Left ventricle myocardium inferior (tissue), 1 donor: ENCODE measurements at regions not wholly inside any gene's neighbourhood (a gene's known extent, or its start where the extent isn't known, plus 50 kb on each side); places are given as distances from the start of the nearest gene placed in this dataset.

Experiments used
- DNase-seq: peaks from one replicate; pipeline ENCODE4 v3.0.0-alpha.2; 2020
- H3K27ac ChIP-seq: fragments of 200-600 bp; replicated peaks from 2 replicates; pipeline ENCODE4 v1.8.0; 2021
- H3K27me3 ChIP-seq: fragments of 200-600 bp; 2 replicates; pipeline ENCODE4 v1.8.0; 2021; ENCODE audit warnings: low read depth
- H3K36me3 ChIP-seq: fragments of 200-600 bp; 2 replicates; pipeline ENCODE4 v1.8.0; 2021
- H3K4me1 ChIP-seq: fragments of 200-600 bp; 2 replicates; pipeline ENCODE4 v1.8.0; 2021
- H3K4me3 ChIP-seq: fragments of 200-600 bp; 2 replicates; pipeline ENCODE4 v1.8.0; 2021; ENCODE audit warnings: mild to moderate bottlenecking, moderate library complexity
- H3K9me3 ChIP-seq: fragments of 200-600 bp; replicated peaks from 2 replicates; pipeline ENCODE4 v1.8.0; 2021
- intact Hi-C: fragments of 100-400 bp; cut with micrococcal nuclease; formaldehyde crosslinking; loops from one replicate; pipeline ENCODE4 v1.11.0; 2022
- TF ChIP-seq, protein P1 (sequence below): fragments of 200-600 bp; IDR thresholded peaks from 2 replicates; pipeline ENCODE4 v1.8.0; 2021; ENCODE audit warnings: antibody characterized with exemption, mild to moderate bottlenecking, borderline replicate concordance
- donor health status: DM: no; HTN: yes; CAD: no; lungs with severe emphysema.

DNA sequence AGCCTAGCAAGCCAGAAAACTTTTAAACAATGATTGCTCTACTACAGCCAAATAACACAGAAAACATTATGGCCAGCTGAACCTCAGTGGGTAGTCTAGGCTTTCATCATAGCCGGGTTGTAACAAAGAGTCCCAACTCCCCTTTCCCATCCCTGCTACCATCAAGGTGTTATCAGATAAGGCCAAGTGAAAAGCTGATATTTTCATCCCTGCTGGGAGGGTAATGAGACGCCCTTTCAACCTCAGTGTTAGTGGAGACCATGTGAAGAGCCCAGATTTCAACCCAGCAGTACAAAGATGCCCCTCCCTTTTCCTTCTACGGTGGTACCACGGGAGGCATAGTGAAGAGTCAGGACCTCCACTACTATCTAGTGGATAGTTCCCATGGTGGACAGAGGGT, 433.7 kb downstream of the GPM6A start:
- no peak overlapping the region for H3K27ac ChIP-seq
- DNase-seq: no peak
- intact Hi-C loops: no loop called here
- no peaks in the 10 kb centered on the region for H3K36me3 ChIP-seq
- no peaks in the 10 kb centered on the region for H3K9me3 ChIP-seq
- no peaks in the 10 kb centered on the region for H3K4me1 ChIP-seq
- no peak overlapping the region for H3K4me3 ChIP-seq
- TF ChIP-seq, protein P1, sequence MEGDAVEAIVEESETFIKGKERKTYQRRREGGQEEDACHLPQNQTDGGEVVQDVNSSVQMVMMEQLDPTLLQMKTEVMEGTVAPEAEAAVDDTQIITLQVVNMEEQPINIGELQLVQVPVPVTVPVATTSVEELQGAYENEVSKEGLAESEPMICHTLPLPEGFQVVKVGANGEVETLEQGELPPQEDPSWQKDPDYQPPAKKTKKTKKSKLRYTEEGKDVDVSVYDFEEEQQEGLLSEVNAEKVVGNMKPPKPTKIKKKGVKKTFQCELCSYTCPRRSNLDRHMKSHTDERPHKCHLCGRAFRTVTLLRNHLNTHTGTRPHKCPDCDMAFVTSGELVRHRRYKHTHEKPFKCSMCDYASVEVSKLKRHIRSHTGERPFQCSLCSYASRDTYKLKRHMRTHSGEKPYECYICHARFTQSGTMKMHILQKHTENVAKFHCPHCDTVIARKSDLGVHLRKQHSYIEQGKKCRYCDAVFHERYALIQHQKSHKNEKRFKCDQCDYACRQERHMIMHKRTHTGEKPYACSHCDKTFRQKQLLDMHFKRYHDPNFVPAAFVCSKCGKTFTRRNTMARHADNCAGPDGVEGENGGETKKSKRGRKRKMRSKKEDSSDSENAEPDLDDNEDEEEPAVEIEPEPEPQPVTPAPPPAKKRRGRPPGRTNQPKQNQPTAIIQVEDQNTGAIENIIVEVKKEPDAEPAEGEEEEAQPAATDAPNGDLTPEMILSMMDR: no peak
- H3K27me3 ChIP-seq: no peaks in the 10 kb centered on the region

DNA sequence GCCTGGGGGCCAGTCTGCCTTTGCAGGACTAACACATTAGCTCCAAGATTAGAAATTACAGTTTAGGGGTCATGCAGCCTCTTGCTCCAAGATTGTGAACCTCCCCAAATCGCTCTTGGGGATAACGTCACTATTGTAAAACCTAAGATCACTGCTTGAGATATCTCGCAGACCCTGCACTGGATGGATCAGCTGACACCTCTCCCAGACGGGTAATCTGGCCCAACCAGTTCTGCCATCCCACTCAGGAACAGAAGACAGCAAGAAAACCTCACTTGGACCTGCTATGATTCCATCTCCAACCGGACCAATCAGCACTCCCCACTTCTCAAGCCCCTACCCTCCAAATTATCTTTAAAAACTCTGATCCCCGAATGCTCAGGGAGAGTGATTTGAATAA, 431.2 kb downstream of the GPM6A start:
- TF ChIP-seq, protein P1: no peak
- no peak for DNase-seq
- no peaks in the 10 kb centered on the region for H3K27me3 ChIP-seq
- H3K27ac ChIP-seq: no peak overlapping the region
- no peaks in the 10 kb centered on the region for H3K36me3 ChIP-seq
- no peaks in the 10 kb centered on the region for H3K9me3 ChIP-seq
- intact Hi-C loops: no loop called here
- no peaks in the 10 kb centered on the region for H3K4me1 ChIP-seq
- no peak overlapping the region for H3K4me3 ChIP-seq

DNA sequence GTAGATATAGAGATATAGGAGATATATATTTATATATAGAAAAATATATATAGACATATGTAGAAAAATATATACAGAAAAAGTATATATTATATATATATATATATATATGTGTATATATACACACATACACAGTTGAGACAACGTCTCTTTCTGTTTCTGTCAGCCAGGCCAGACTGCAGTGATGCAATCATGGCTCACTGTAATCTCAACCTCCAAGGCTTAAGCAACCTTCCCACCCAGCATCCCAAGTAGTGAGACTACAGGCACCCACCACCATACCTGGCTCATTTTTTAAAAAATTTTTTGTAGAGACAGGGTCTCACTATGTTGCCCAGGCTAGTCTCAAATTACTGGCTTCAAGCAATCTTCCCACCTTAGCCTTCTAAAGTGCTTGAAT, 426.3 kb downstream of the GPM6A start:
- Histone ChIP-seq H3K27ac (no peak overlapping the region), H3K9me3 (peaks cover 6% of the 10 kb centered on the region), H3K36me3 (no peaks in the 10 kb centered on the region), H3K4me1 (no peaks in the 10 kb centered on the region), H3K27me3 (no peaks in the 10 kb centered on the region), H3K4me3 (no peak overlapping the region)
- intact Hi-C loops: no loop called here
- TF ChIP-seq, protein P1: no peak
- no peak for DNase-seq

DNA sequence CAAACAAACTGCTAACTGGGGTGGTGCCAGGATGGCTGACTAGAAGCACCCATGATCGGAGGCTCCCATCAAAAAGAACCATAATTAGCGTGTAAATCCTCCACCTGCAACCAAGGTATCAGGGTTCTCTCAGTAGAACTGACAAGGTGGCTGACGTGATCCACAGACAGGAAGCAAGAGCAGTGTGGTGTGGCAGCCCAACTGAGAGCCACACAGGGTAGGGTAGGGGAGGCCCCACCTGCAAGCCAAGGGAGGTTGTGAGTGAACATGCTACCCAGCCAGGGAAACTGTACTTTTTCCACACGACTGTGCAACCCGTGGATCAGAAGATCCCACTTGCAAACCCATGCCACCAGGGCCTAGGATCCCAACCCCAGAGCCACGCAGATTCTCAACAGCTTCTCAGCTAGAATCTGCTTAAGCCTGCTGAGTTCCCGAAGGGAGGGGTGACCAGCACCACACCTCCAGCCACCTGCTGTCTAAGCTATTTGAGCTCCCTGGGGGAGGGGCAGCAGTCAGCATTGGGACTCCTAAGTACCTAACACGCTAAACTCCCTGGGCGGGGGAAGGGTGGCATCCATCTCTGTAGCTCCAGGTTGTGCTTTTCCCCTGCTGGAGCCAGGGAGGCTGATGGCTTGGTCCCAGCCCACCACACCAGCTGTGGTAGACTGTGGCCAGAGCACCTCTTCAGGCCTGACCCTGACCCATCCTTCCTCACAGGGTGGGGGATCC, 425.1 kb downstream of the GPM6A start:
- DNase-seq: no peak
- intact Hi-C loops: no loop called here
- TF ChIP-seq, protein P1: no peak

DNA sequence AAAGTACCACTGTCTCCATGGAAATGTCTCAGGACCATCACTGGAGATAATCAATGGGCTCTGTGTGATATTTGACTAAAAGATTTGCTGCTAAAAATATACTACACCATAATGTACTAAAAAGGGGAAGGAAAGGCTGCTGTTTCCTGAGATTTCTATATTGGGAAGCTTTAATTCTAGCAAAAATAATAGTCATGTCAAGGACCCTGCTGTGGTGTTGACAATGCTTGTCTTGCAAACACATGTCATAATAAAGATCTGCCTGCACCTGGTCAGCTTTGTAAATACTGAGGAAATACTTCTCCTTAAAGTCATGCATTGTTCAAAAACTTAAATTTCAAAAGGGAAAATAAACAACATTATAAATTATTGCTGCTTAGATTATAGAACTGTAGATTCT, 417.9 kb downstream of the GPM6A start:
- Histone ChIP-seq H3K27me3 (no peaks in the 10 kb centered on the region), H3K4me1 (no peaks in the 10 kb centered on the region), H3K36me3 (no peaks in the 10 kb centered on the region), H3K9me3 (peaks cover 49% of the 10 kb centered on the region), H3K27ac (no peak overlapping the region), H3K4me3 (no peak overlapping the region)
- intact Hi-C loops: no loop called here
- TF ChIP-seq, protein P1: no peak
- DNase-seq: no peak

More for the DNA sequence above, 425.1 kb downstream of the GPM6A start:
- H3K4me1 ChIP-seq: no peaks in the 10 kb centered on the region
- H3K27ac ChIP-seq: no peak overlapping the region
- no peaks in the 10 kb centered on the region for H3K36me3 ChIP-seq
- H3K4me3 ChIP-seq: no peak overlapping the region
- no peaks in the 10 kb centered on the region for H3K27me3 ChIP-seq
- H3K9me3 ChIP-seq: peaks cover 15% of the 10 kb centered on the region
